DMS53 (cell line): ENCODE measurements at regions not wholly inside any gene's neighbourhood (a gene's known extent, or its start where the extent isn't known, plus 50 kb on each side); places are given as distances from the start of the nearest gene placed in this dataset.

Experiments
- DNase-seq: peaks from one replicate; lab custom pipeline; 2025; lab: John Stamatoyannopoulos, UW

DNA sequence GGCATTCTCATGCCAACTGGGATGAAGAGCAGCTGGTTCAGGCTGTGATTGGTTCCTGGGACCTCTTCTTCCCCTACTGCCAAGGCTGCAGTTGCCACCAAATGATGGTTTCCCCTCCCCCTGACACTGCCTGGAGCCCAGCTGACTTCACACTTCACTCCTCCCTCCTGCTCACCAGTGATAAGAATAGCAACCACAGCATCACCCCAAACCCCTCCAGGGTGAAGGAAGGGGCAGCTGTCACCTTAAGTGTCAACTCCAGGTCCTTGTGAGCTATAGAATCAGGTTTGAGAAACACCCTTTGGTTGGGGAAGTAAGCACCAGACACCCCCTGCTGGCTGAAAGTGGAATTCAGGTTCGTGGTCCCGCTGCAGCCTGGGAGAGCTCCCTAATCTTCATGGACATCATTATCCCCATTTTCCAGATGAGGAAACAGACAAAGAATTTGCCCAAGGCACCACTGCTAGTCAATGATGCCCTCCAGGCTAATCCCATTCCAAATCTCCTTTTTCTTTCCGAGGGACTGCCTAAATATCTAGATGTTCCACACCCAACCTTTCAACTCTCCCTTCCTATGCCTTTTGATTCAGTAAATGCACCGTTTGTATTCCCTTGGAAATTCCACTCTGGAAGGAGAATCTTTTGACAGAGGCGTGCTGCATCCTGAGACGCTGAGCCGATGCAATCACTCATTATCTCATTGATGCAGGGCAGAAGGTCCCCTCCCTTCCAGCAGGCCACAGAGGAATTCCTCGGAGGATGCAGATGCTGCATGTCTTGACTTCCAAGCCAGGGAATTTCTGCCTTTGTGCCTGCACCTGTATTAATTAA, 50.6 kb upstream of the UQCRFS1 start:
- DNase-seq: peak; percentile 28

DNA sequence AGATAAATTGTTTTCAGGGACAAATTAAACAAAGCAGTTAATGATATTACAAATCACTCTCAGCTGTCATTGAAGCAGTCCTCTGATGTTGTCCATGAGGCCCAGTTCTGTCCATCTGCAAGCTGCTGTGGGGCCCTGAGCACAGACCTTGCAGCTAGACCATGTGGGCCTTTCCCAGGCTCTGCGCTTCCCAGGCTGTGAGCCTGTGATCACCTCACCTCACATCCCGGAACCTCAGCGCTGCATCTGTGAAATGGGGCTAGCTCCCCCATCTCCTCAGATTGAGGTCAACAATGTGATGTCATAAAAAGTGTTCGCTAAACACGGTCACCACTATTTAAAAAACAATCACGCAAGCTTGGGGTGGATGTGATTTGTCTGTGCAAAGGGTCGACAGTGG, 51.9 kb upstream of the UQCRFS1 start:
- no peak for DNase-seq

DNA sequence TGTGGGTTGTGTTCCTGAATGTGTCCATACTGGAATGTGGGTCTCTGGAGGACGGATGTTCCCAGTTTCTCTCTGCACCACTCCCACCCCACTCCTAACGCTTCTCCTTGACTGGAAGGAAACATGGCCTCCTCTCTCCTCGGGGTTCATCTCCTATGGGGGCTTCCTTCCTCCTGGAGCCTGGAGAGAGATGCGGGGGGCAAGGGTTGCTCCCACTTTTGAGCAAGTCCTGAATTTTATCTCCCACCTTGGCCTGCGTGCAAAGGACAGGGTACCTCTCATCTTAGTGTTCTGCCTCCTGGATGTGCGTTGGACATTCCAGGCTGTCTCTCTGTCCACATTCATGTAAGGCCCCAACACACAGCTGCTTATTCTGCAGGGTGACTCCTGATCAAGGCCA, 52.5 kb upstream of the UQCRFS1 start:
- DNase-seq: no peak

DNA sequence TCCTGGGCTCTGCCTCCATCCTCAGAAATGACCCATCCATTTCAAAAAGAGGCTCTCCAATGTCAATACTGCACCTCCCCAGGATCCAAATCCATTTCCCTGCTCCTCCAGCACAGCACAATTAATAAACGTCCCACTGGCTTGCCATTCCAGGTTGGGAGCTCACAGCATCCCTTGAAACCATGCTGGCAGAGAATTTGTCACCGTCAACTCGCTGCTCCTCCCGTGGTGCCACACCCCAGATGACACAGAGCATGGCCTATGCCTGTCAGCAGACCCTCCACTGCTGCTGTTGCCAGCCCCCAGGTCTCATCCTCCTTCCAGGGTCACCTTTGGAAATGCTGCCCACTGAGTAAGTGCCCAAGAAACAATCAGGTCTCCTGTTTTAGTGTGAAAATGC, 53.0 kb upstream of the UQCRFS1 start:
- DNase-seq: no peak

DNA sequence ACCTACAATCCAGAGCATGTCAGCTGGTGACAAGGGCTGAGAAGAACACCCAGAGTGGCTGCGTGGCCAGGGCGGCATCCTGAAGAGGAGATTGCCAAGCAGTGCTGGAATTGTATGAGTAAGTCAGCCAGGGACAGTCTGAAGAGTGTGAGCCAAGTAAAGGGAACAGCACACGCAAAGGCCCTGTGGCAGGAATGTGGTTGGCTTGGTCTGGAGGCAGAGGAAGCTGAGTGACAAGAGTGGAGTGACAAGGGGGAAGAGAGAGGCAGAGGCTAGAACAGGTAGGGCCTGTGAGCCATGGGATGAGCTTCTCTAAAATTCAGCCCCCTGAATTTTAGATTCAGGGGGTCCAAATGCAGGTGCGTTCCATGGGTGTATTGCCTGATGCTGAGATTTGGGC, 53.7 kb upstream of the UQCRFS1 start:
- DNase-seq: no peak

DNA sequence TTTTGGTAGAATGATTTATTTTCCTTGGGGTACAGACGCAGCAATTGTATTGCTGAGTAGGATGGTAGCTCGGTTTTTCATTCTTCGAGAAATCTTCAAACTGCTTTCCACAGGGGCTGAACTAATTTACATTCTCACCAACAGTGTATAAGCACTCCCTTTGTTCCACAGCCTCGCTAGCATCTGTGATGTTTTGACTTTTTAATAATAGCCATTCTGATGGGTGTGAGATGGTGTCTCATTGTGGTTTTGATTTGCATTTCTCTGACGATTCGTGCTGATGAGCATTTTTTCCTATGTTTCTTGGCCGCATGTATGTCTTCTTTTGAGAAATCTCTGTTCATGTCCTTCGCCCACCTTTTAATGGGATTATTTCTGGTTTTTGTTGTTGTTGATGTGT, 54.8 kb upstream of the UQCRFS1 start:
- no peak for DNase-seq

DNA sequence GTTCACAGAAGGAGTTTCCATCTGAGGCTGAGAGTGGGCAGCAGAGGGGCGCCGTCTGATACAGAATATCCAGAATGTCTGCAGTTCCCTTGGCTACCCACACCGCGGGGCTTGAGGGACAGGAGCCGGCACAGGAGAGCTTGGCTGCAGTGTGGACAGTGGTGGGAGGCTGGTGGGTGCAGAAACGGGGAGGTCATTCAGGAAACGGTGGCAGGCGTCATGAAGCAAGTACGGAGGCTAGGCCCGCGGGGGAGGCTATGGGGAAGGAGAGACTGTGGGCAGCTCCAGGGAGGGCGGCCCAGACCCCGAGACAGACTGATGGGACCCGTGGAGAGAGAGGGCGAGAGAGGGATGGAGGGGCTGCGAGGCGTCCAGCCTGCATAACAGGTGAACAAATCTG, 55.2 kb upstream of the UQCRFS1 start:
- no peak for DNase-seq

DNA sequence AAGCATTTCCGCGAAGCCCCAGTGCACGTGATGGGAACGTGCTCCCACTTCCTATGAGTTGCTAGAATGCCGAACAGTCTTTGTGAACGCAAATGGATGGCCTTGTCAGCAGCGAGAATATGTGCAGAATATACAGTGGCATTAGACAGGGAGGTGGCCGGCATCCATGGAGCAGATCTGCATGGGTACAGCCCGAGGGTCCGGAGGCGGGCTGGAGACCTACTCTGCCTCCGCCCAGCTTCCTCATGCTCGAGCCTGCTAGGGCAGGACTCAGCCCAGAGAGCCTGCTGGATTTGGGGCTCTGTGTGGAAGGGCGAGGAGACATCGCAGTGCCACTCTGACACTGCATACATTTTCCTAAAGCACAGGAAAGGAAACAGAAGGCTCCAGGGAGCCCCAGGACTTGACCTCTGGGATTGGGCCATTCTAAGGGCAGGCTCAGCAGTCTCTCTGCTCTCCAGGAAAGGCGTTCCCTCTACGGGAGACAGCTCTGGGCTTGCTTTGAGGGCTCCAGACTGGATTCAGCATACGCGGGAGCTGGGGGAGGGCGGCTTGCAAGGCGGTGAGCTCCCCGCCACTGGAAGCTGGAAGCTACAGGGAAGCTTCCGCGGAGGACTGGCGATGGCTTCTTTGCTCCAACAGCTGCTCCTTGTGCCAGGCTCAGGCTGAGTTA, 55.9 kb upstream of the UQCRFS1 start:
- no peak for DNase-seq

DNA sequence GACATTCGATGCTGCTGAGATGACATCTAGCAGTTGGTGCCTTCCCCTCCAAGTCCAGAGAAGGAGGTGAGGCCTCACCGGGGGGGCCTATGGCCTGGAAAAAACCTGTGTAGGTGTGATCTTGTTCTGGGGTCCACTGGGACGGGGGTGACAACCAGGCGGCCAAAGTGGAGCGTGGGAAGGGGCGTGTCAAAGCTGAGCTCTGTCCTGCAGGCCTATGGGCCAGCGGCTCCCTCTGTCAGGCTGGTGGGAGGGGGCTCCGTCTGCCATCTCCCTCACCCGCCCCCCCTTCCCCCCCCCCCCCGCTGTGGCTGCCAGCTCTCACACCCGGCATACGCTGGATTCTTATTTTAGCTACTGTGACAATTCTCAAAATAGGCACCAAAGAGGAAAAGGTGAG, 56.7 kb upstream of the UQCRFS1 start:
- DNase-seq: no peak

DNA sequence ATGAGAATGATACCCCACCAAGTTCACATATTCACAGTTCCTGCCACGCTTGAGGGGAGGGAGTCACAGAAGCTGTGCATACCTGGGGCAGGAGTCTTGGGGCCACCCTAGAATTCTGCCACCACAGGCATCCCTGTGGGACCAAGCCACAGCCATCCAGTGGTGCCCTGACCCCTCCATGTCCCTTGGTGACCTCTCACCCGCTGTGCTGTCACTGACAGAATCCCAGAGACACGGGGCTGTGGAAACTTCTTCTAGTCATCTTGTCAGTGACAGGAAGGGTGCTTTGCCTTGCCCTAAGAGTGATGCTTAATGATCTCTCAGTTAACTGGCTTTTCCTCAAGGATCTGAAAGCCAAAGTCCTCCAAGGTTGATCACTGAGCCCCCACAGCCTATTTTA, 58.4 kb upstream of the UQCRFS1 start:
- no peak for DNase-seq

DNA sequence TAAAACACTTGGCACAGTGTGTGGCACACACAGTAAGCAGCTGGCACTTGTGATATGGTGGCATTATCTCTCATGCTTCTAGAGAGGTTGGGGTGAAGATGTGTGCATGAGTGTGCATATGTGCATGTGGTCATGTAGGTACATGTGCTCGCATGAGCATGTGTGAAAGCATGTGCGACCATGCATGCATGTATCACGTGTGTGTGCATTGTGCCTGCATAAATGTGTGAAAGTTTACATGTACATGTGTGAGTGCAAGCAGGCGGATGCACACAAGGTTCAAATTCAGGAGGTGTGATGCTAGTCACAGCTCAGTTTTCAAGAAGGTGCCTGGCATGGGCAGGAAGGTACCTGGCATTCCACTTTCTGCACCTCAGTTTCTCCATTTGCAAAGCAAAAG, 59.0 kb upstream of the UQCRFS1 start:
- no peak for DNase-seq

DNA sequence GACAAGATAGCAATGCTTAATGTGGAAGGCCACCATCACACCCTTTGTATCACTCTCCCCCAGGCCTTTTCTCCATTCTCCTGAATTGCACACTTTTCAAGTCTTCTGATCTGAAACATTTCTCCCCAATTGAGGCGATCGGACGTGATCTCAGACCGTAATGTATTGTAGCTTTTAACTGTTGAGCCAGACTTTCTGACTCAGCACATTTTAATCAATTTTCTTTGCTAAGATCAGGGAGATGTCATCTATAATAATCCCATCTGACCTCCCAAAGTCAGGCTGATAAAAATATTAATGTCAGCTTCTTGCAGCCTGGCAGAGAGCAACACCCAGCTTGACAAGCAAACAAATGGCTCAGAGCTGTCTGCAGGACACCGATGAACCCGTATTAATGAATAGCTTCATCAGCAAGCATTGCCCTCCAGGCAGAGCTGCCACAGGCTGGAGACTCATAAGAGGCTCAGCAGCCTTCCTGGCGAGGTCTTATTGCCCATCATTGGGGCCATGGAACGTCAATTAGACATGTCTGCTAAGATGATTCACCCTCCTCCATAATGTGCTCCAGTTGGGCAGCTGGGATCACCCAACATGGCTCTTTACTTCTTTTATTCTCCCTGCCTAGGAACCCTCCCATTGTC, 60.2 kb upstream of the UQCRFS1 start:
- DNase-seq: no peak

DNA sequence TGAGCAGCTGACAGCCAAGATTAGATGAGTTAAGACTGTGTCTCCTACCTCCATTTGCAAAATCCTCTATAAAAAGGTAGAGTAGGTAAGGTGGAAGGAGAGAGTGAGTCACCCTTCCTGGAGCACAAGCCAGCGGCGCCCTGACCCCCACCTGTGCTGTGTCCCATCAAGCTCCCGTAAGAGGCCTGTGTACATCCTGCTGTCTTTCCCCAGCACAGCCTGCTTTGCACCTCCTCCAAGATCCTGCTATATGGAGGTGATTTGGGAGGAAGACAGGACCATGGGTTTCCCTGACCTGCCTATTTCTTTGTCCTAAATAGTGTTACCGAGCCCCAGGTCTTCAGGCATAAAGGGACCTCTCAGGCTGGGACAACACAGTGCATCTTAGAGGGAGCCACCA, 62.3 kb upstream of the UQCRFS1 start:
- no peak for DNase-seq

DNA sequence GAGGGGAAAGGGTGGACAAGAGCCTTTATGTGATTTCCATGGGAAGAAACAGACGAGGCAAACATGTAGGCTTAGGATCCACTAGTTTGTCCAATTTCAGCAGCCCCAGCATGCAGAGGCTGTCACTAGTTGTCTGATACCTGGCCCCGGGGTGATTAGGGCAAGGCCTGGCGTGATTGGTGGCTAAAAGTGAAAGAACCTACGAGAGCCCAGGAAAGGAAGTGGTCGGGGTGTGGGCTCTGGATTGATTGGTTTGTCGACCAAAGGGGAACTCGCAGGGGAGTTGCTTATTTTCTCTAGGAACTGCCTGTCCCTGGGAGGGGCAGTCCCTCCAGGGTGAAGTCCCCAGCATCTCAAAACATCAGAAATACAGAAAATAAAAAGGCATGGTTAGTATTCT, 64.2 kb upstream of the UQCRFS1 start:
- no peak for DNase-seq

DNA sequence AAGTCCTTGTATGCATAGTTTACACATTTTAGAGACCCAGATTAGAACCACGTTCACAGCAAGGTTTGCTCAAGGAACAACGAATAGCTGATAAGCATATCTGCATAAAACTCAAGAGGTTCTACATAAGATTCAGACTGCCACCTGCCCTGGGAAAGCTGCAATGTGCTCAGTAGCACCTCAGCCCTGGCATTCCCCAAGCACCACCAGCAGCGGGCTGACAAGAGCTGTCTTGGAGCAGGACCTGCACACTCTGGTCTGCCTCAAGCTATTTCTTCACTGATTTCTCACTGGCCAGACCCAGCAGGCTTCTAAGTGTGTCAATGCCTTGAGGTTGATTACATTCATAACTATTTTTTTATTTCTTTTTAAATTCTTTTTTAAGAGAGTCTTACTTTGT, 65.8 kb upstream of the UQCRFS1 start:
- DNase-seq: no peak

DNA sequence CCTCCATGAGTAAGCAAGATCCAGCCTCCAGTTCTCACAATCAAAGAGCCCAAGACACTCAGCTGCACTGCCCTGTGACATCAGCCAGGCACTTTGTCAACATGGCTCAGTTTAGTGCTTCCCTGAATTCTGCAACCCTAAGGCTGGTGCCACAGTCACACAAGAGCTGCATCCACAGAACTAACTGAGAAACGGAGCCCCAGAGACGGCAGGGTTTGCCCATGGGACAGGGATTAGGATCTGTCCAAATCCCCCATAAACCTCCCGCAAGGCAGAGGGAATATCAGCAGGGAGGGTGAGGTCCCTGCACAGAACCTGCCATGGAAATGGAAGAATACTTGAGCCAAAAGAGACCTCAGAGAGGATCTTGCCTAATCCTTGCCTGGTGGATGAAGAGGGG, 70.4 kb upstream of the UQCRFS1 start:
- DNase-seq: no peak

DNA sequence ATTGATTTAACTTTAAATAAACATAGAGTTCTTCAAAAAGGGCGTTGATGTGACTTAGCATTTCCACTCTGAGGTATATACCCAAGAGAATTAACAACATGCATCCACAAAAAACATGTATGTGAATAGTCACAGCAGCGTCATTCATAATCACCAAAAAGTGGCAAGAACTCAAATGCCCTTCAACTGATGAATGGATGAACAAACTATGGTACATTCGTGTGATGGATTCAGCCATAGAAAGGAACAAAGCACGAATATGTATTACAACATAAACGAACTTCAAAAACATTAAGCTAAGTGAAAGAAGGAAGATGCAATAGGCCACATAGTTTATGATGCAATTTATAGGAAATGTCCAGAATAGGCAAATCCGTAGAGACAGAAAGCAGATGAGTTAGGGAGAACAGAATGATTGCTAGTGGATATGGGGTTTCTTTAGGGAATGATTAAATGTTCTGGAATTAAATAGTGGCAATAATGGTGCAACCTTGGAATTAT, 72.3 kb upstream of the UQCRFS1 start:
- no peak for DNase-seq

DNA sequence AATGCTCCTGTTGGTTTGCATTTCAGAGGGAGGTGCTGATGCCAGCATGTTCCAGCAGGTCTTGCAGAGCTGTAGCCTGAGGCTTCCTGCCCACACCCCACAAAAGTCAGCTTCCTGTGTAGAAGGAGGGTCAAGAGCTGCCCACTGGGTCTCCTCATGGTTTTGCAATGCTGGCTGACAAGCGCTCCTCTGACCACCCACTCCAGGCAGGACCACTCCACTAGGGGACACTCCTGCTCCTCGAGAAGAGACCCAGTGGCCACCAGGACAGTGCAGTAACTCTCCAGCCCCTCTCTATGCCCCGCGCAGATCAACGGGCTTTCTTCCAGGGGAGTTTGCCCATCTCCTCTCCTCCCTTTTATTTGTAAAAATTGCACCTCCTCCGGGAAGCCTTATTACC, 72.9 kb upstream of the UQCRFS1 start:
- DNase-seq: no peak

DNA sequence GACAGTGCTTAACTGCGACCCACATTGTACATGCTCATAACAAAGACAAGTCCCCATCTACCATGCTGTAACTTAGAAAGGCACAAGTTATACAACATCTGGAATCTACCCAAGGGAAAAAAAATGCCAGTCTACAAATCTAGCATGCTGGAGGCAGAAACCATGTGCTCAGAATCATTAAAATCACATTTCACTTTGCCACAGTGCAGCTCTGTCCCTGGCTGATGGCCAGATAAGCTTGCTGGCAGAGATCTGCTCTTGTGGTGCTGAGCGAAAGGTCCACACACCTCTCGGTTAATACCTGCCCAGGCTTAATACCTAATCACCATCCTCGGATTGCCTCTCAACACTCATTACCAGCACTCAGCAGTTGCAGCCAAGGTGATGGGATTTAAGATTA, 74.1 kb upstream of the UQCRFS1 start:
- DNase-seq: no peak

DNA sequence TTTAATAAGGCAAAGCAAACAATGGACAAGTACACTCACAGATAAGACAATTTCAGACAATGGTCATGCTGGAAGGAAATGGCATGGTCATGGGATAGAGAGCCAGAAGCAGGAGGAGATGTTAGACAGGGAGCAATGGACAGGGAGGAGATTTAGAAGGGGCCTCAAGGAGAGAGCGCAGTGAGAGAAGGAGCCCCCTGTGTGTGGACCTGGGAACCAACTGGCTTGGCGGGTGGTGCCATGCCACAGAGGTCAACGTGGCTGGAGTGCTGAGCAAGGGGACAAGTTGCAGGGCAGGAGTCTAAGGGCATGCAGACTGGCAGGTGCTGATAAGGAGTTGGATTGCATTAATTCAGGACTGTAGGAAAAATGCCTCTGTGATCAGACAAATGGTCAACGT, 75.3 kb upstream of the UQCRFS1 start:
- no peak for DNase-seq

DNA sequence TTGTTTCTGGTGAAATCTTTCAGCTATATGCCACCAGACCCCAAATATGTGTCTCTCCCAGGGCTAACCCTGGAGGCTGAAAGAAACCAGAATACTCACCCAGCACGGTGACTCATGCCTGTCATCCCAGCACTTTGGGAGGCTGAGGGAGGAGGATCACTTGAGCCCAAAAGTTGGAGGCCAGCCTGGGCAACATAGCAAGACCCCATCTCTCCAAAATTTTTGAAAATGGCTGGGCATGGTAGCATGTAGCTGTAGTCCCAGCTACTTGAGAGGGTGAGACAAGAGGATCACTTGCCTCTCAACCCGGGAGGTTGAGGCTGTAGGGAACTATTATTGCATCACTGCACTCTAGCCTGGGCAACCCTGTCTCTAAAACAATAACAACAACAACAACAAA, 76.1 kb upstream of the UQCRFS1 start:
- no peak for DNase-seq

DNA sequence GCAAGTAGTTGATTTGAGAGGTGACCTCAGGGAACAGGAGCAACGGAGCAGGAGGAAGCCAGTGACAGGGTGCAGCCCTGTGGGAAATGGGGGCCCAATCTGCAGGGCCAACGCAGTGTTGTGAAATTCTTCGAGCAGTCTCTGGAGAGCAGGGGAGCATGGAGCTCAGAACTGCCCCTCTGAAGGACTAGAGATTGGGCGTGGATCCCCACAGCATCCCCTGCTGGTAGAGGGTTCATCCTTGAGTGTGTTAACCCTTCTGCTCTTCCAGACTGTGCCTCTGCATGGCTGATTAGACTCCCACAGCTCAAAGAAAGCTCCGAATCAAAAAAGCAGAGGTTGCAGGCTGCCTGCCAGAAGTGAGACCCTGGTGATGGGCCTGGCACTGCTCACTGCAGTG, 77.9 kb upstream of the UQCRFS1 start:
- DNase-seq: no peak

DNA sequence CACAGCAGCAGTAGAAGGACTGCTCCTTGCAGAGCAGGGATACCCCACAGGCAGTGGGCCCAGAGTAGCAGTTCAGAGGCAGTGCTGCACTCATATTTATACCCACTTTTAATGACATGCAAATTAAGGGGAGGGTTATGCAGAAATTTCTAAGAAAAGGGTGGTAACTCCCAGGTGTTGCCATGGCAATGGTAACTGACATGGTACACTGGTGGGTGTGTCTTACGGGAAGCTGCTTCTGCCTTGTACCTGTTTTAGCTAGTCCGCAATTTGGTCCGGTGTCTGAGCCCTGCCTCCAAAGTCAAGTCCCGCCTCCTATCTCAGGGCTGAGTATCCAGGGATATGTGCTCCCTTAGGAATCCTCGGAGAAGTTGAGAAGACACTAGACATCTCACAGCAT, 79.2 kb upstream of the UQCRFS1 start:
- no peak for DNase-seq
